ENCODE measurements at regions not wholly inside any gene's neighbourhood (a gene's known extent, or its start where the extent isn't known, plus 50 kb on each side); places are given as distances from the start of the nearest gene placed in this dataset.

DNA sequence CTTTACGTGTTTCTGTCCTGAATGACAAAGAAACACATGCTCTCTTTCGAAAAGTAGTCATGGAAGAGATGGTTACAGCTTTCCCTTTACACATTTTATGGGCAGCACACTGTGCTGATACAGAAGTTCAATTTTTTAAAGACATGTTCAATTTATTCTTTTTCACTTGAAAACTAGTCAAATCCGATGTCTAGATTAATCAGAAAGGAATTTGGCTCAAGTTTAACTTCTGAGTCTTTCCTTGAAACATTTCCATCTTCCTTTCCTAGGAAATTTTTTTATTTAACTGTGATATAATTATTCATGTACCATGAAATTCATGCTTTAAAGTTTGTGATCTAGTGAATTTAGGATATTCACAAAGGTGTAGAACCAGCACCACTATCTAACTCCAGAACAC, 360.1 kb downstream of the TNS3 start:
- Histone ChIP-seq H3K36me3 (ENCODE audit: control insufficient read depth, insufficient read depth, low read length) (no peaks in the 10 kb centered on the region), H3K4me1 (ENCODE audit: control insufficient read depth, insufficient read depth, low read length) (no peaks in the 10 kb centered on the region), H3K27me3 (ENCODE audit: control insufficient read depth, insufficient read depth, low read length) (no peaks in the 10 kb centered on the region), H3K27ac (ENCODE audit: low read depth, low read length) (no peak overlapping the region), H3K9me3 (ENCODE audit: control insufficient read depth, insufficient read depth, low read length) (no peaks in the 10 kb centered on the region), H3K4me3 (ENCODE audit: low read depth, low read length) (no peak overlapping the region)
- DNase-seq (ENCODE audit: low read depth in 4 of 6, low spot score in 6 of 6): no peak
- 31% methylated on average over 2 of the region's 3 CpGs for WGBS (ENCODE audit: insufficient coverage)

DNA sequence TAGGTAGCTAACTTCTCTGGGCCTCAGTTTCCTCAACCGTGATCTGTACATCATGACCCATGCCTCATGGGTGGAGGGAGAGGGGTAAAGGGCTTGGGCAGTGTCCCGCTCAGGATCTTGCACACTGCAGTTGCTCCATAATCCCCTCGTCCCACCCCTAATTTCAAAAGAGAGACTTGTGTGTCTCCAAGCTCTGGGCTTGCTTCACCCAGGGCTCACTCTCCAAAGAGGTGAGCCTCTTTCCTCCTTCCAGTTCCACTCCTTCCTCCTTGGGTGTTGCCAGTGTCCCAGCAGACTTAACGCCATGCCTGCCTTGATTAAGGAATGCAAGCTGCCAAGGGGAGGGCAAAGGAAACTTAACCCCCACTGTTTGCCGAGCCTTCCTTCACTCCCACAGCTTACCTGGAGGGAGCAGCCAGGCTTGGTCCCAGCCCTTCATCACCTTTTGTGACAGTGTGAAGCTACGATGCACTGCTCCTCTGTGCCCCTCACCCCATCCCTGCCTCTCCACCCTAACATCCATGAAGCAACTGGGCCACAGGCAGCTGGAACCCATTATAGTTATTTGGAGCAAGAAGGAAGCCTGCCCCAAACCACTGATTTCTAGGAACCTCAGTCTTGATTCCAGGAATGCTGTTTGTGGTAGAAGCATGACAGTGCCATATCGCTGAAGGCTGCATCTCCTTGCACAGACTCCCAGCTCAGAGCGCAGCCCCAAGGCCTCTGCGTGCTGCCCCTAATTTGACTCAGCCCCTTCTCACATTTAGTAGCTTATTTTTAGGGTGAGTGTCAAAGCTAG, 363.3 kb downstream of the TNS3 start:
- Histone ChIP-seq H3K9me3 (ENCODE audit: control insufficient read depth, insufficient read depth, low read length) (no peaks in the 10 kb centered on the region), H3K36me3 (ENCODE audit: control insufficient read depth, insufficient read depth, low read length) (no peaks in the 10 kb centered on the region), H3K27ac (ENCODE audit: low read depth, low read length) (no peak overlapping the region), H3K27me3 (ENCODE audit: control insufficient read depth, insufficient read depth, low read length) (no peaks in the 10 kb centered on the region), H3K4me1 (ENCODE audit: control insufficient read depth, insufficient read depth, low read length) (no peaks in the 10 kb centered on the region), H3K4me3 (ENCODE audit: low read depth, low read length) (no peak overlapping the region)
- WGBS (ENCODE audit: insufficient coverage): 88% methylated on average over 3 of the region's 9 CpGs
- no peak for DNase-seq (ENCODE audit: low read depth in 4 of 6, low spot score in 6 of 6)

DNA sequence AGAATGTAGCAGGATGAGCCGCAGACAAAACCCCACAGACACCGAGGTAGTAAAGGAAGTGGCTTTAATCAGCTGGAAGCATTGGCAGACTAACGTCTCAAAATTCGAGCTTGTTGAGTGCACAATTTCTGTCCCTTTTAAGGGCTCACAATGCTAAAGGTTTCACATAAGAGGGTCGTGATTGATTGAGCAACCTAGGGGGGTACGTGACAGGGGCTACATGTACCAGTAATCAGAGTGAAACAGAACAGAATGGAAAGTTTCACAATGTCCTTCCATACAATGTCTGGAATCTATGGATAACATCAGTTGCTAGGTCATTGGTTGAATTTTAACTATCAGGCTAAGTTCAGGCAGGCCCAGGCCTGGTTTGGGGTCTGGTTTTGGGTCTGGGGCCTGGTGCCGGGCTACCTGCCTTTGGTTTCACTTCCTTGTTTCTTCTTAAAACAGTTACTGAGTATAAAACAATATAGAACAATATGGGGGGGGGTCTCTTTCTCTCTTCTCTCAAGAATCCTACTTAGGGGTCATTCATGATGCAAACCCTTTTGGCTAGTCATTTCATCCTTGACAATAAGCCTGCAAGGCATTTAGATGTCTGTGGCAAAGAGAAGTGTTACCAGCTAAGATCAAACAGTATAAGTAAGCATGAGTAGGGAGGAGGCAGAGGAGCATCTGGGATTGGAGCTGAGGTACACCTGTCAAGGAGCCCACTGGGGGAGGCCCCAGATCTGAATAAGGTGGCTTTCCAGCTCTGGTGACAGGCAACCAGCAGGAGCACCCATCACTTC, 364.1 kb downstream of the TNS3 start:
- Histone ChIP-seq H3K4me1 (ENCODE audit: control insufficient read depth, insufficient read depth, low read length) (no peaks in the 10 kb centered on the region), H3K27me3 (ENCODE audit: control insufficient read depth, insufficient read depth, low read length) (no peaks in the 10 kb centered on the region), H3K9me3 (ENCODE audit: control insufficient read depth, insufficient read depth, low read length) (no peaks in the 10 kb centered on the region), H3K4me3 (ENCODE audit: low read depth, low read length) (no peak overlapping the region), H3K27ac (ENCODE audit: low read depth, low read length) (no peak overlapping the region), H3K36me3 (ENCODE audit: control insufficient read depth, insufficient read depth, low read length) (no peaks in the 10 kb centered on the region)
- DNase-seq (ENCODE audit: low read depth in 4 of 6, low spot score in 6 of 6): no peak
- 86% methylated on average over 6 of the region's 7 CpGs for WGBS (ENCODE audit: insufficient coverage)

DNA sequence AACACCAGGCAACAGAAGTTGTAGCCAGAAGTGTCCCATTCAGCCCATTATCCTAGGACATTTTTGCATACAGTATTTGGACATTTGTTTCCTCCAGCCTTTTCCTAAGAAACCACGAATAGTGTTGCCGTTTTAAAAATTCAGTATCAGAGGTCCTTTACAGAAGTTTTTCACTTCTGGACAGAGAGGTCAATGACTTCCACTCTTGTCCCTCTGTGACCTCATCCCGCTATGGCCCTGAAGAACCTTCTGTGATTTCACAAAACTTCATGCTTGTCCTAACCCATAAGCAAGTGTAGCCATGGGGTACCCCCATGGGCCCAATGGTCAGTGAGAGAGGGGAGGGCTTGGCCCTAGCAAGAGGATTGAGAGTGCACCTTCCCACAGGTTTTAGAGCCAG, 364.8 kb downstream of the TNS3 start:
- Histone ChIP-seq H3K4me1 (ENCODE audit: control insufficient read depth, insufficient read depth, low read length) (no peaks in the 10 kb centered on the region), H3K9me3 (ENCODE audit: control insufficient read depth, insufficient read depth, low read length) (no peaks in the 10 kb centered on the region), H3K27me3 (ENCODE audit: control insufficient read depth, insufficient read depth, low read length) (no peaks in the 10 kb centered on the region), H3K4me3 (ENCODE audit: low read depth, low read length) (no peak overlapping the region), H3K27ac (ENCODE audit: low read depth, low read length) (no peak overlapping the region), H3K36me3 (ENCODE audit: control insufficient read depth, insufficient read depth, low read length) (no peaks in the 10 kb centered on the region)
- WGBS (ENCODE audit: insufficient coverage): 100% methylated on average over 3 of the region's 3 CpGs
- DNase-seq (ENCODE audit: low read depth in 4 of 6, low spot score in 6 of 6): no peak

DNA sequence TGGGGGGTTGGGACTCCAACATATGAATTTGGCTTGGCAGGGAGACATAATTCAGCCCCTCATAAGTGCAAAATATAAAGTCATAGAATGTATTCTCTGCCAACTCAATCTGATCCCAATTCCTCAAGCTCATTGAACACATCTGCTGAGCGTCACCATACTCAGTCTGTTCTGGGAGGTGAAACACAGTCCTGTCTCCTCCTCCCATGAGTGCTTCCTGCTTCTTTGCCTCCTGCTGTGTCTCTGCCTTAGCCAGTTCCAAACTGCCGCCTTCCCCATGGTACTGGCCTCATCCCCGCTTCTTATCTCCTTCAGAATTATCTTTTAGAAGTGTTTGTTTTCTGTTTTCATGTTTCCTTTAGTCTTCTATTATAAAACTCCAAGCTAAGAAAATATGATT, 365.5 kb downstream of the TNS3 start:
- no peaks in the 10 kb centered on the region for H3K27me3 ChIP-seq (ENCODE audit: control insufficient read depth, insufficient read depth, low read length)
- no peak overlapping the region for H3K27ac ChIP-seq (ENCODE audit: low read depth, low read length)
- H3K9me3 ChIP-seq (ENCODE audit: control insufficient read depth, insufficient read depth, low read length): no peaks in the 10 kb centered on the region
- 100% methylated on average over 1 of the region's 3 CpGs for WGBS (ENCODE audit: insufficient coverage)
- H3K4me1 ChIP-seq (ENCODE audit: control insufficient read depth, insufficient read depth, low read length): no peaks in the 10 kb centered on the region
- DNase-seq (ENCODE audit: low read depth in 4 of 6, low spot score in 6 of 6): no peak
- no peaks in the 10 kb centered on the region for H3K36me3 ChIP-seq (ENCODE audit: control insufficient read depth, insufficient read depth, low read length)
- no peak overlapping the region for H3K4me3 ChIP-seq (ENCODE audit: low read depth, low read length)

DNA sequence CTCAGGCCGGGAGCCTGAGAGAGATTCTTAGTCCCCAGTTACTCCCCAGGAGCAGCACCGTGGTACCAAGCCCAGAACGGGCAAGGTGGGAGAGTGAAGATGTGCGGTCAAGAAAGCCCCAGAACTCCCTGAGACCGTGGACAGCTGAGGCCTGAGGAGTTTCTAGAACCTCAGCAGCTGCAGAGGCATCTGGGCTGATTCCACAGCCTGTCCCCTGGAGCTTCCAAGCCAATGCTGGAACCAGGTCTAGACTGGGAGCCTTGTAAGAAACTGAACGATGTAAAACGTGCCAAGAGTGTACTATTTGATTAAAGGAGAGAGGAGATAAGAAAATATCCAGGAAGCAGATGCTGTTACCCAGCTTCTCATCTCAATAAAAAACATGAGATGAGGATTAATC, 366.3 kb downstream of the TNS3 start:
- WGBS (ENCODE audit: insufficient coverage): 96% methylated on average over 4 of the region's 7 CpGs
- Histone ChIP-seq H3K4me1 (ENCODE audit: control insufficient read depth, insufficient read depth, low read length) (no peaks in the 10 kb centered on the region), H3K4me3 (ENCODE audit: low read depth, low read length) (no peak overlapping the region), H3K9me3 (ENCODE audit: control insufficient read depth, insufficient read depth, low read length) (no peaks in the 10 kb centered on the region), H3K27me3 (ENCODE audit: control insufficient read depth, insufficient read depth, low read length) (no peaks in the 10 kb centered on the region), H3K36me3 (ENCODE audit: control insufficient read depth, insufficient read depth, low read length) (no peaks in the 10 kb centered on the region), H3K27ac (ENCODE audit: low read depth, low read length) (no peak overlapping the region)
- no peak for DNase-seq (ENCODE audit: low read depth in 4 of 6, low spot score in 6 of 6)

DNA sequence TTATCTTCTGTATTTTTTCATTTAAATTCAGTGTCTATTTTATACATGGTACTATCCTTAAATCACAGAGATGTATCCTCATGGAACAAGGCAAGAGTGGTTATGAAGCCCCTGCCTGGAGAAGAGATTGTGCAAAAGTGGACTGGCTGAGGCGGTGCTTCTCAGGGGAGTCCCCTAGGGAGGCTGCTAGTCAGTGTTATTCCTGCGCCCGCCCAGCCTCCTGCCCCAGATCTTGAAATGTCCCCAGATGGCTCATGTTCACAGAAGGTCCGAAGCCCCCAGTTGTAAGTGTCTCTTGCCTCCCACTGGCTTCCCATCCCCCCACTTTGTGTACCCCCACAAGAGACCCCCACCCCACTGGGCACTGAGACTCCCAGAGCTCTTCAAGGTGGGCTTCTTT, 366.9 kb downstream of the TNS3 start:
- Histone ChIP-seq H3K9me3 (ENCODE audit: control insufficient read depth, insufficient read depth, low read length) (no peaks in the 10 kb centered on the region), H3K4me3 (ENCODE audit: low read depth, low read length) (no peak overlapping the region), H3K36me3 (ENCODE audit: control insufficient read depth, insufficient read depth, low read length) (no peaks in the 10 kb centered on the region), H3K27ac (ENCODE audit: low read depth, low read length) (no peak overlapping the region), H3K4me1 (ENCODE audit: control insufficient read depth, insufficient read depth, low read length) (no peaks in the 10 kb centered on the region), H3K27me3 (ENCODE audit: control insufficient read depth, insufficient read depth, low read length) (no peaks in the 10 kb centered on the region)
- no peak for DNase-seq (ENCODE audit: low read depth in 4 of 6, low spot score in 6 of 6)
- WGBS (ENCODE audit: insufficient coverage): 90% methylated on average over 2 of the region's 4 CpGs

DNA sequence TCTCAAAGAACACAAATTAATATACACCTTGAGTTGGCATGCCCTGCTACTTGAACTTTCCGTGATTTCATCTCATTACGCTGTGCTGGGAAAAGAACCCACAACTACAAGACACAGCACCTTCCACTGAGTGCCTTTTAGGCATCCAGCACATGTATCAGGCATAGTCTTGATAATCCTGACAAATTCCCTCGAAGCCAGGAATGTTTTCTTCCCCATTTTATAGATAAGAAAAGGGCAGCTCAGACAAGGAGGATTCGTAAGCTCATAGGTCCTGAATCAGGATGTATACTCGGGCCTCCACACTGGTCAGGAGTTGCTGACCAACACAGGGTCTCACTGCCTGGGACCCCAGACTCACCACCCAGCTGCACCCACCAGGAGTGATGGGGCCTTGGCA, 368.6 kb downstream of the TNS3 start:
- Histone ChIP-seq H3K4me3 (ENCODE audit: low read depth, low read length) (no peak overlapping the region), H3K27me3 (ENCODE audit: control insufficient read depth, insufficient read depth, low read length) (no peaks in the 10 kb centered on the region), H3K9me3 (ENCODE audit: control insufficient read depth, insufficient read depth, low read length) (no peaks in the 10 kb centered on the region), H3K27ac (ENCODE audit: low read depth, low read length) (no peak overlapping the region), H3K4me1 (ENCODE audit: control insufficient read depth, insufficient read depth, low read length) (no peaks in the 10 kb centered on the region), H3K36me3 (ENCODE audit: control insufficient read depth, insufficient read depth, low read length) (no peaks in the 10 kb centered on the region)
- WGBS (ENCODE audit: insufficient coverage): 99% methylated on average over 4 of the region's 5 CpGs
- DNase-seq (ENCODE audit: low read depth in 4 of 6, low spot score in 6 of 6): no peak

DNA sequence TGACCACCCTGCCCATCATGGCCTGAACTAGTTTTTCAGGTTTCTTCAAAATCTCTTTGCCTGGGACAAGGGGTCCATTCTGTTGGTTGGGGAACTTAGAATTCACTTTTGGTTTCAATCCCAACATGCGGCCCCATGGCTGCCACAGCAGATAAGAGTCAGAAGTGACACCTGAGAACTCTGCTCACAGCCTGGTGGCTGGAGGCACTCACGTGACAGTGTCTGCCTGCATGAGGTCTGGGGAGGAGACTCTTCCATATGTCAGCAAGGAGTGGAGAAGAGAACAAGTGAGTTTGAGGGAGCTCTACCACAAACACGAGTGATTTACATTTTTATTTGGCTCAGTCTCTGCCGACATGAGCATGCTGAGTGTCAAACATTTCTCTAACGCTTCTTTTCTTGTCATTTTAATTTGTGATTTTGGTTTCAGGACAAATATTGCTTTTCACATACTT, 370.4 kb downstream of the TNS3 start:
- WGBS (ENCODE audit: insufficient coverage): 59% methylated on average over 3 of the region's 5 CpGs
- Histone ChIP-seq H3K27me3 (ENCODE audit: control insufficient read depth, insufficient read depth, low read length) (no peaks in the 10 kb centered on the region), H3K36me3 (ENCODE audit: control insufficient read depth, insufficient read depth, low read length) (no peaks in the 10 kb centered on the region), H3K27ac (ENCODE audit: low read depth, low read length) (no peak overlapping the region), H3K4me1 (ENCODE audit: control insufficient read depth, insufficient read depth, low read length) (no peaks in the 10 kb centered on the region), H3K9me3 (ENCODE audit: control insufficient read depth, insufficient read depth, low read length) (no peaks in the 10 kb centered on the region), H3K4me3 (ENCODE audit: low read depth, low read length) (no peak overlapping the region)
- DNase-seq (ENCODE audit: low read depth in 4 of 6, low spot score in 6 of 6): peak in 1 of 6 donors; percentile 61

All from spinal cord (tissue), 9 donors.